HepG2 (cell line): ENCODE measurements at regions not wholly inside any gene's neighbourhood (a gene's known extent, or its start where the extent isn't known, plus 50 kb on each side); places are given as distances from the start of the nearest gene placed in this dataset.

ENCODE experiments used
- CTCF ChIP-seq: sonication (generic); formaldehyde crosslinking; IDR thresholded peaks from 2 replicates; pipeline ENCODE4 v1.5.0; 2020; ENCODE audit warnings: mild to moderate bottlenecking, missing genetic modification reagents, moderate library complexity
- HMGXB4 ChIP-seq, 2 experiments: sonication (generic) in 1 of 2; formaldehyde crosslinking in 1 of 2; IDR thresholded peaks; 2 replicates each; pipeline versions ENCODE4 v1.4.0 to v1.6.1; 2018 to 2020; ENCODE audit warnings: missing genetic modification reagents in 2 of 2, borderline replicate concordance in 1 of 2, low read depth in 1 of 2, mild to moderate bottlenecking in 1 of 2, missing biosample characterization in 1 of 2
- HOXA7 ChIP-seq: sonication (generic); formaldehyde crosslinking; IDR thresholded peaks from 2 replicates; pipeline ENCODE4 v1.8.1; 2022; ENCODE audit warnings: mild to moderate bottlenecking, missing genetic modification reagents, moderate library complexity
- TAF1 ChIP-seq: sonication (generic); formaldehyde crosslinking; IDR thresholded peaks from 2 replicates; pipeline ENCODE4 v1.4.0; 2020; ENCODE audit warnings: missing genetic modification reagents
- XBP1 ChIP-seq: sonication (generic); formaldehyde crosslinking; IDR thresholded peaks from 2 replicates; pipeline ENCODE4 v1.5.0; 2020; ENCODE audit warnings: missing genetic modification reagents
- ZNF232 ChIP-seq: sonication (generic); formaldehyde crosslinking; IDR thresholded peaks from 2 replicates; pipeline ENCODE4 v1.4.0; 2020; ENCODE audit warnings: missing genetic modification reagents, borderline replicate concordance
- ZNF329 ChIP-seq: sonication (generic); formaldehyde crosslinking; IDR thresholded peaks from 2 replicates; pipeline ENCODE4 v1.9.0; 2021; ENCODE audit warnings: low read depth, mild to moderate bottlenecking, missing genetic modification reagents

DNA sequence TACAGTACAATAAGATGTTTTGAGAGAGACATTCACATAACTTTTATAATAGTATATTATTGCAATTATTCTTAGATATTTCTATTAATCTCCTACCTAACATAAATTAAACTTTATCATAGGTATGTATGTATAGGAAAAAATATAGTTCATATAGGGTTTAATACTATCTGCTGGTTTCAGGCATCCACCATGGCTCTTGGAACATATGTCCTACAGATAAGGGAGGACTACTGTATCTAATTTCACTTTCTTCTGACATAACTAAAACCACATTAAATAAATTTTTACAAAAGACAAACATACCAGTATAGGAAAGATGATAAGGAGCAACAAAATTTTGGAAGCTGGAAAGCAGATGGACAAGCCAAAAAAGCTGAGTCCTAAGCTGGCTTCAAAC is 67.9 kb upstream of the TMEM17 start:
- TF ChIP-seq ZNF329 (CRISPR knock-in tag): no peak
- TF ChIP-seq CTCF: no peak
- no peak for TF ChIP-seq HMGXB4 (CRISPR knock-in tag; IDR thresholded peaks at IDR 0.05; ENCODE audit: borderline replicate concordance in 1 of 2, low read depth in 1 of 2)
- TF ChIP-seq ZNF232 (CRISPR knock-in tag): no peak
- TF ChIP-seq TAF1: no peak
- no peak for TF ChIP-seq XBP1 (CRISPR knock-in tag)
- TF ChIP-seq HOXA7: no peak
